ENCODE measurements at regions not wholly inside any gene's neighbourhood (a gene's known extent, or its start where the extent isn't known, plus 50 kb on each side); places are given as distances from the start of the nearest gene placed in this dataset.

- Mint-ChIP-seq H3K27me3 (ENCODE audit: low read depth in 3 of 3) (peaks cover 0 to 2% (median 1%) of the 10 kb centered on the region in 3 donors), H3K36me3 (no peaks in the 10 kb centered on the region), H3K4me1 (peaks cover 5% of the 10 kb centered on the region), H3K4me3 (no peak overlapping the region), H3K9me3 (peaks cover 0 to 3% (median 0%) of the 10 kb centered on the region in 7 donors), H3K27ac (no peak overlapping the region)
- Histone ChIP-seq H3K4me1 (ENCODE audit: control insufficient read depth in 1 of 2, insufficient read depth in 2 of 2, low read length in 2 of 2) (no peaks in the 10 kb centered on the region), H2AFZ (ENCODE audit: insufficient read depth, low read depth, low read length, poor library complexity, severe bottlenecking) (no peak overlapping the region), H3K4me3 (replicated peaks in 1 of 3; ENCODE audit: low read depth in 2 of 3, low read length in 3 of 3) (no peak overlapping the region), H3K36me3 (replicated peaks in 1 of 2; ENCODE audit: control insufficient read depth in 1 of 2, insufficient read depth in 2 of 2, low read length in 2 of 2) (no peaks in the 10 kb centered on the region), H3K79me2 (ENCODE audit: insufficient read depth, low read length) (no peaks in the 10 kb centered on the region), H3K27ac (ENCODE audit: low read depth in 1 of 2, low read length in 2 of 2) (no peak overlapping the region), H3K9ac (ENCODE audit: insufficient read depth, low read length, poor library complexity, severe bottlenecking) (no peak overlapping the region), H3K4me2 (replicated peaks; ENCODE audit: extremely low read depth, low read length, poor library complexity, severe bottlenecking) (no peak overlapping the region), H4K20me1 (ENCODE audit: insufficient read depth, low read length) (no peaks in the 10 kb centered on the region), H3K27me3 (ENCODE audit: control insufficient read depth in 2 of 2, insufficient read depth in 2 of 2, low read length in 2 of 2) (no peaks in the 10 kb centered on the region), H3K9me3 (replicated peaks in 1 of 2; ENCODE audit: control insufficient read depth in 1 of 2, insufficient read depth in 1 of 2, low read length in 2 of 2) (no peaks in the 10 kb centered on the region)
- intact Hi-C loops (cut with micrococcal nuclease), result loop anchor here in 1 of 2 donors (10.0 kb wide), 1 partner anchor 205 kb away; no protein-coding TSS in a partner anchor
- DNase-seq, result no peak
- no CpG with 5 or more reads among the region's 1 CpG for WGBS (ENCODE audit: insufficient coverage)
- TF ChIP-seq CTCF (IDR thresholded peaks at IDR 0.05), result no peak
These were observed 80.3 kb upstream of the ZNF281 start for GRCh38 chr1:200490183-200490582.

- peak overlapping the region; percentile 41 for H2AFZ ChIP-seq (ENCODE audit: insufficient read depth, low read depth, low read length, poor library complexity, severe bottlenecking)
- H3K79me2 ChIP-seq (ENCODE audit: insufficient read depth, low read length), result no peaks in the 10 kb centered on the region
- no peak overlapping the region for H3K27ac ChIP-seq (ENCODE audit: low read depth in 1 of 2, low read length in 2 of 2)
- H3K4me1 Mint-ChIP-seq, result peaks cover 7% of the 10 kb centered on the region
- no peaks in the 10 kb centered on the region for H3K27me3 ChIP-seq (ENCODE audit: control insufficient read depth in 2 of 2, insufficient read depth in 2 of 2, low read length in 2 of 2)
- H3K36me3 Mint-ChIP-seq, result no peaks in the 10 kb centered on the region
- H3K4me1 ChIP-seq (ENCODE audit: control insufficient read depth in 1 of 2, insufficient read depth in 2 of 2, low read length in 2 of 2), result no peaks in the 10 kb centered on the region
- no peaks in the 10 kb centered on the region for H4K20me1 ChIP-seq (ENCODE audit: insufficient read depth, low read length)
- no peak overlapping the region for H3K4me3 Mint-ChIP-seq
- DNase-seq, result peak; percentile 27 to 52 (median 52)
- H3K9me3 Mint-ChIP-seq, result peaks cover 0 to 3% (median 0%) of the 10 kb centered on the region in 7 donors
- intact Hi-C loops (cut with micrococcal nuclease), result loop anchor here (2.0 to 10.0 kb wide), 5 partner anchors 204 to 804 kb away; no protein-coding TSS in a partner anchor
- H3K9ac ChIP-seq (ENCODE audit: insufficient read depth, low read length, poor library complexity, severe bottlenecking), result no peak overlapping the region
- H3K27ac Mint-ChIP-seq, result no peak overlapping the region
- TF ChIP-seq CTCF (IDR thresholded peaks at IDR 0.05), result peak; percentile 77
- H3K4me3 ChIP-seq (replicated peaks in 1 of 3; ENCODE audit: low read depth in 2 of 3, low read length in 3 of 3), result no peak overlapping the region
- H3K27me3 Mint-ChIP-seq (ENCODE audit: low read depth in 3 of 3), result peaks cover 0 to 7% (median 4%) of the 10 kb centered on the region in 3 donors
- WGBS (ENCODE audit: insufficient coverage), result 51% methylated on average over 11 of the region's 15 CpGs
- H3K36me3 ChIP-seq (replicated peaks in 1 of 2; ENCODE audit: control insufficient read depth in 1 of 2, insufficient read depth in 2 of 2, low read length in 2 of 2), result no peaks in the 10 kb centered on the region
- H3K4me2 ChIP-seq (replicated peaks; ENCODE audit: extremely low read depth, low read length, poor library complexity, severe bottlenecking), result no peak overlapping the region
- no peaks in the 10 kb centered on the region for H3K9me3 ChIP-seq (replicated peaks in 1 of 2; ENCODE audit: control insufficient read depth in 1 of 2, insufficient read depth in 1 of 2, low read length in 2 of 2)
These were observed 78.7 kb upstream of the ZNF281 start for GRCh38 chr1:200488375-200489165.

Data from CD14-positive monocyte (primary cell).